Osteoblast (primary cell): ENCODE measurements at regions not wholly inside any gene's neighbourhood (a gene's known extent, or its start where the extent isn't known, plus 50 kb on each side); places are given as distances from the start of the nearest gene placed in this dataset.

Experiments
- DNase-seq: peaks from one replicate; pipeline ENCODE4 v3.0.0; 2011; ENCODE audit warnings: low spot score, mixed read lengths; ENCODE audit not compliant: insufficient read length; ENCODE audit errors: missing footprints
- H2AFZ ChIP-seq: 2 replicates; pipeline ENCODE4 v1.6.0; 2011; ENCODE audit warnings: mild to moderate bottlenecking, low read length
- H3K27ac ChIP-seq: 2 replicates; pipeline ENCODE4 v1.5.1; 2011; ENCODE audit warnings: mild to moderate bottlenecking, low read depth, low read length, moderate library complexity
- H3K27me3 ChIP-seq: 2 replicates; pipeline ENCODE4 v1.6.0; 2012; ENCODE audit warnings: mild to moderate bottlenecking, control low read depth, inconsistent platforms, low read length, moderate library complexity; ENCODE audit not compliant: insufficient read depth
- H3K36me3 ChIP-seq: 2 replicates; pipeline ENCODE4 v1.5.1; 2011; ENCODE audit warnings: mild to moderate bottlenecking, low read length, control low read depth, moderate library complexity; ENCODE audit not compliant: insufficient read depth
- H3K4me1 ChIP-seq: 2 replicates; pipeline ENCODE4 v1.5.1; 2011; ENCODE audit warnings: mild to moderate bottlenecking, low read length, control low read depth, moderate library complexity; ENCODE audit not compliant: insufficient read depth
- H3K4me2 ChIP-seq: 2 replicates; pipeline ENCODE4 v1.6.0; 2011; ENCODE audit warnings: mild to moderate bottlenecking, low read length; ENCODE audit not compliant: insufficient read depth
- H3K4me3 ChIP-seq: fragments of 200-600 bp; sonication (generic); 3 replicates; pipeline ENCODE4 v1.5.1; 2012; ENCODE audit warnings: mild to moderate bottlenecking, low read length, inconsistent platforms; ENCODE audit not compliant: insufficient read depth
- H3K79me2 ChIP-seq: 2 replicates; pipeline ENCODE4 v1.6.0; 2012; ENCODE audit warnings: mild to moderate bottlenecking, low read length, control low read depth, inconsistent platforms; ENCODE audit not compliant: insufficient read depth
- H3K9me3 ChIP-seq: 2 replicates; pipeline ENCODE4 v1.5.1; 2011; ENCODE audit warnings: low read depth, low read length, control low read depth
- H4K20me1 ChIP-seq: 2 replicates; pipeline ENCODE4 v1.6.0; 2012; ENCODE audit warnings: mild to moderate bottlenecking, low read length, control low read depth; ENCODE audit not compliant: insufficient read depth
- CTCF ChIP-seq: IDR thresholded peaks from 2 replicates; pipeline ENCODE4 v1.5.1; 2011; ENCODE audit warnings: mild to moderate bottlenecking, low read depth, low read length, moderate library complexity; ENCODE audit errors: extremely low read depth

GRCh38 chr2:173755798-173756197, 209.4 kb downstream of the SP3 start:
- Histone ChIP-seq H3K27ac (no peak overlapping the region), H2AFZ (no peak overlapping the region), H3K79me2 (no peaks in the 10 kb centered on the region), H3K9me3 (no peaks in the 10 kb centered on the region), H3K4me2 (no peak overlapping the region), H4K20me1 (no peaks in the 10 kb centered on the region), H3K36me3 (no peaks in the 10 kb centered on the region), H3K27me3 (peaks cover 9% of the 10 kb centered on the region), H3K4me1 (no peaks in the 10 kb centered on the region), H3K4me3 (no peak overlapping the region)
- no peak for TF ChIP-seq CTCF
- no peak for DNase-seq

GRCh38 chr2:173759959-173760358, 205.2 kb downstream of the SP3 start:
- DNase-seq: no peak
- Histone ChIP-seq H3K9me3 (no peaks in the 10 kb centered on the region), H3K4me3 (no peak overlapping the region), H3K27ac (no peak overlapping the region), H3K4me2 (no peak overlapping the region), H3K27me3 (peaks cover 11% of the 10 kb centered on the region), H3K79me2 (no peaks in the 10 kb centered on the region), H2AFZ (no peak overlapping the region), H3K36me3 (no peaks in the 10 kb centered on the region), H4K20me1 (no peaks in the 10 kb centered on the region), H3K4me1 (no peaks in the 10 kb centered on the region)
- TF ChIP-seq CTCF: no peak

DNA sequence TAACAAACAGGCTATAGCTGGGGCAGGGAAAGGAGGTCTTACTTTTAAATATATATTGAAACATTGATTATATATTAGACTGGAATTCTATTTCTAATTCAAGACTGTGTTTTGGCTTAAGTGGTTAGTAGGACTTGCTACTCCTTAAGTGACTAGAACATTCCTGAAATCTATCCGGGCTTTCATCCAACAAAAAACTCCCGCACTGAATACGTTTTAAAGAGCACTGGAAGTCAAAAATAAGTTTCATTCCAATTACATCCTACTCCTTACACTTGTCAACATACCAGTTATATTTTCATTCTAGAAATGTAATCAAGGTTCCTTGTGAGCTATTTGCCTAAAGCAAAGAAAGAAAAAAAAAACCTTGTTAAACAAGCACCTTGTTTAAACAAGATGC, 204.6 kb downstream of the SP3 start:
- no peak for DNase-seq
- Histone ChIP-seq H2AFZ (no peak overlapping the region), H4K20me1 (no peaks in the 10 kb centered on the region), H3K27ac (no peak overlapping the region), H3K27me3 (peaks cover 11% of the 10 kb centered on the region), H3K4me3 (no peak overlapping the region), H3K4me2 (no peak overlapping the region), H3K36me3 (no peaks in the 10 kb centered on the region), H3K4me1 (no peaks in the 10 kb centered on the region), H3K9me3 (no peaks in the 10 kb centered on the region), H3K79me2 (no peaks in the 10 kb centered on the region)
- no peak for TF ChIP-seq CTCF

DNA sequence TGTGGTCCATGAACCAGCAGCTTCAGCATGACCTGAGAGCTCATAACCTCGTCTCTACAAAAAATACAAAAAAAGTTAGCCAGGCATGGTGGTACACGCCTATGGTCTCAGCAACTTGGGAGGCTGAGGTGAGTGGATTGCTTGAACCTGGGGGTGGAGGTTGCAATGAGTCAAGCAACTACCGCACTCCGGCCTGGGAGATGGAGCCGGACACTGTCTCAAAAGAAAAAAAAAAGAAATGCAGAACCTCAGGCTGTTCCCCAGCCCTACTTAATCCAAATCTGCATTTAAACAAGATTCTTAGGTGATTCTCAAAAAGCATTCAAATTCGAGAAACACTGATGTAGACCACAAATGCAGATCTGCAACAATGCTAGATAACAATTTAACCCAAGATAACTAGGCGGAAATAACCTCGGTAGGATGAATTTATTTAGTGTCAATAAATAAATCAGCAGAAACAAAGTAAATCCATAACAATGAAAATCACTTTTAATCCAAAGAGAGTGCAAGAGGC, 203.5 kb downstream of the SP3 start:
- Histone ChIP-seq H3K9me3 (no peaks in the 10 kb centered on the region), H3K27me3 (peaks cover 11% of the 10 kb centered on the region), H2AFZ (no peak overlapping the region), H4K20me1 (no peaks in the 10 kb centered on the region), H3K4me1 (no peaks in the 10 kb centered on the region), H3K4me3 (no peak overlapping the region), H3K4me2 (no peak overlapping the region), H3K79me2 (no peaks in the 10 kb centered on the region), H3K36me3 (no peaks in the 10 kb centered on the region), H3K27ac (no peak overlapping the region)
- DNase-seq: no peak
- no peak for TF ChIP-seq CTCF
